HCT116 (cell line): ENCODE measurements at regions not wholly inside any gene's neighbourhood (a gene's known extent, or its start where the extent isn't known, plus 50 kb on each side); places are given as distances from the start of the nearest gene placed in this dataset.

Source experiments
- ATAC-seq: fragments of 200-7000 bp; cut with Tn5 transposase; 2 replicates; pipeline ENCODE4 v1.9.1; 2020; ENCODE audit warnings: mild to moderate bottlenecking, moderate library complexity
- BruUV-seq: library from RNA; stranded (reverse); fragments of 400-500 nt; replicated peaks from 2 replicates; lab custom pipeline; 2021; lab: Mats Ljungman, UMichigan
- CTCF ChIA-PET: fragments of 300-600 bp; sonication (Branson Sonifier 250); formaldehyde crosslinking; loops from one replicate; lab custom pipeline; 2021; ENCODE audit warnings: antibody characterized with exemption; lab: Charles Lee
- POLR2A ChIA-PET: fragments of 300-600, 350-600 bp; sonication (Branson Sonifier 250); formaldehyde crosslinking; loops from one replicate; lab custom pipeline; 2021; ENCODE audit warnings: antibody characterized with exemption; lab: Charles Lee
- RAD21 ChIA-PET, 2 experiments: fragments of 300-600 bp; sonication (Branson Sonifier 250); formaldehyde crosslinking; loops; one replicate each; lab custom pipeline; 2023; ENCODE audit warnings: low total read pairs in 2 of 2; ENCODE audit not compliant: uncharacterized antibody in 2 of 2, unreplicated experiment in 2 of 2, low non-redundant PET in 1 of 2; lab: Charles Lee
- DNase-seq: peaks from one replicate; pipeline ENCODE4 v3.0.0-alpha.2; 2010; ENCODE audit warnings: low read depth, low spot score
- H2AFZ ChIP-seq: fragments of 200-600 bp; shearing (Covaris generic), sonication (generic); 2 replicates; pipeline ENCODE4 v1.6.1; 2017; ENCODE audit warnings: low read depth, mixed run types, mixed read lengths, antibody characterized with exemption, low read length; ENCODE audit not compliant: poor library complexity, severe bottlenecking
- H3K27ac ChIP-seq: 2 replicates; pipeline ENCODE4 v1.5.1; 2012; ENCODE audit warnings: low read depth, low read length
- H3K27me3 ChIP-seq: fragments of 200-600 bp; sonication (generic); 2 replicates; pipeline ENCODE4 v1.6.1; 2016; ENCODE audit warnings: mixed run types, low read length, mixed read lengths; ENCODE audit not compliant: insufficient read depth
- H3K36me3 ChIP-seq, 2 experiments: fragments of 200-500 bp in 1 of 2; fragments of 200-600 bp in 1 of 2; sonication (Bioruptor generic) in 1 of 2; sonication (generic) in 1 of 2; 2 replicates each; pipeline versions ENCODE4 v1.5.1 to v1.6.1; 2014 to 2016; ENCODE audit warnings: low read length in 2 of 2, inconsistent platforms in 1 of 2, mixed read lengths in 1 of 2, mixed run types in 1 of 2; ENCODE audit not compliant: insufficient read depth in 2 of 2, control insufficient read depth in 1 of 2
- H3K4me1 ChIP-seq, 2 experiments: fragments of 200-600 bp in 1 of 2; sonication (generic) in 1 of 2; 2 replicates each; pipeline versions ENCODE4 v1.5.1 to v1.6.1; 2012 to 2017; ENCODE audit warnings: low read length in 2 of 2, inconsistent platforms in 1 of 2, mild to moderate bottlenecking in 1 of 2, mixed read lengths in 1 of 2, mixed run types in 1 of 2, moderate library complexity in 1 of 2; ENCODE audit not compliant: insufficient read depth in 2 of 2, control insufficient read depth in 1 of 2
- H3K4me2 ChIP-seq: fragments of 200-600 bp; sonication (generic); 2 replicates; pipeline ENCODE4 v1.6.1; 2017; ENCODE audit warnings: mixed run types, low read length, mixed read lengths
- H3K4me3 ChIP-seq, 2 experiments: fragments of 200-600 bp in 1 of 2; sonication (generic) in 1 of 2; replicated peaks in 1 of 2; 2 replicates each; pipeline ENCODE4 v1.5.1; 2011 to 2016; ENCODE audit warnings: low read length in 2 of 2, control low read depth in 1 of 2, low read depth in 1 of 2, mild to moderate bottlenecking in 1 of 2, mixed read lengths in 1 of 2, mixed run types in 1 of 2
- H3K79me2 ChIP-seq: fragments of 200-600 bp; sonication (generic); 2 replicates; pipeline ENCODE4 v1.6.1; 2017; ENCODE audit warnings: mild to moderate bottlenecking, mixed run types, low read length, moderate library complexity, mixed read lengths; ENCODE audit not compliant: insufficient read depth
- H3K9ac ChIP-seq: fragments of 200-600 bp; sonication (generic); 2 replicates; pipeline ENCODE4 v1.6.1; 2016; ENCODE audit warnings: low read length, mixed read lengths
- H3K9me2 ChIP-seq: fragments of 200-600 bp; sonication (generic), shearing (Covaris generic); 2 replicates; pipeline ENCODE4 v1.6.1; 2017; ENCODE audit warnings: mixed run types, mild to moderate bottlenecking, moderate library complexity; ENCODE audit not compliant: insufficient read depth
- H3K9me3 ChIP-seq, 2 experiments: fragments of 200-500 bp in 1 of 2; fragments of 200-600 bp in 1 of 2; sonication (Bioruptor generic) in 1 of 2; sonication (generic) in 1 of 2; 2 replicates each; pipeline ENCODE4 v1.6.1; 2014 to 2017; ENCODE audit warnings: low read length in 2 of 2, mixed read lengths in 2 of 2, inconsistent platforms in 1 of 2, low read depth in 1 of 2, mild to moderate bottlenecking in 1 of 2, mixed run types in 1 of 2, moderate library complexity in 1 of 2; ENCODE audit not compliant: control insufficient read depth in 1 of 2, insufficient read depth in 1 of 2
- H4K20me1 ChIP-seq: fragments of 200-600 bp; sonication (generic), shearing (Covaris generic); 2 replicates; pipeline ENCODE4 v1.6.1; 2017; ENCODE audit warnings: mixed run types, mild to moderate bottlenecking, moderate library complexity; ENCODE audit not compliant: insufficient read depth
- CBX3 ChIP-seq: IDR thresholded peaks from 2 replicates; pipeline ENCODE4 v1.6.1; 2012; ENCODE audit warnings: low read depth
- CEBPB ChIP-seq: IDR thresholded peaks from 2 replicates; pipeline ENCODE4 v1.6.1; 2012; ENCODE audit warnings: low read depth
- EZH2phosphoT487 ChIP-seq: fragments of 200-600 bp; IDR thresholded peaks from 2 replicates; pipeline ENCODE4 v1.6.1; 2018; ENCODE audit warnings: antibody characterized with exemption, borderline replicate concordance
- FOSL1 ChIP-seq: IDR thresholded peaks from 2 replicates; pipeline ENCODE4 v1.6.1; 2012; ENCODE audit warnings: low read depth
- MAX ChIP-seq: IDR thresholded peaks from 2 replicates; pipeline ENCODE4 v1.6.1; 2012
- POLR2A ChIP-seq: IDR thresholded peaks from 2 replicates; pipeline ENCODE4 v1.7.0; 2011; ENCODE audit warnings: borderline replicate concordance; ENCODE audit not compliant: insufficient read depth, insufficient read length; ENCODE audit errors: extremely low read depth
- POLR2AphosphoS5 ChIP-seq: IDR thresholded peaks from 2 replicates; pipeline ENCODE4 v1.6.1; 2011; ENCODE audit warnings: mild to moderate bottlenecking, low read depth, low read length, moderate library complexity
- SIN3A ChIP-seq: IDR thresholded peaks from 2 replicates; pipeline ENCODE4 v1.6.1; 2012; ENCODE audit warnings: low read depth
- SP1 ChIP-seq: IDR thresholded peaks from 2 replicates; pipeline ENCODE4 v1.6.1; 2012; ENCODE audit warnings: low read depth
- TCF7L2 ChIP-seq: IDR thresholded peaks from 2 replicates; pipeline ENCODE4 v1.7.0; 2011; ENCODE audit warnings: borderline replicate concordance, inconsistent platforms; ENCODE audit not compliant: insufficient read depth, insufficient read length; ENCODE audit errors: extremely low read depth
- ZBTB33 ChIP-seq: IDR thresholded peaks from 2 replicates; pipeline ENCODE4 v1.6.1; 2011; ENCODE audit warnings: mild to moderate bottlenecking, low read length, moderate library complexity; ENCODE audit not compliant: insufficient replicate concordance; ENCODE audit errors: extremely low read depth
- ZFX ChIP-seq: fragments of 450-650 bp; IDR thresholded peaks from 2 replicates; pipeline ENCODE4 v1.6.1; 2017
- intact Hi-C: fragments of 100-400 bp; cut with micrococcal nuclease; formaldehyde crosslinking; loops from 2 replicates; pipeline ENCODE4 v1.10.0; 2022

GRCh38 chr1:58903514-58904298 is 119.9 kb upstream of the JUN start:
- TF ChIP-seq POLR2AphosphoS5 (peak; percentile 80), SIN3A (0 out of 2 replicates have a peak, but pooled peaks have one; percentile 38), ZFX (peak; percentile 92), SP1 (0 out of 2 replicates have a peak, but pooled peaks have one; percentile 1), MAX (peak; percentile 56; the same call in 1 of the 2 replicates), FOSL1 (no peak), CBX3 (0 out of 2 replicates have a peak, but pooled peaks have one; percentile 38), POLR2A (peak; percentile 73), CEBPB (no peak), EZH2phosphoT487 (no peak), ZBTB33 (peak; percentile 27), TCF7L2 (peak; percentile 42)
- Histone ChIP-seq H3K9ac (peak overlapping the region; percentile 73), H3K36me3 (no peaks in the 10 kb centered on the region), H3K27me3 (no peaks in the 10 kb centered on the region), H3K27ac (peak overlapping the region; percentile 79), H3K79me2 (no peaks in the 10 kb centered on the region), H2AFZ (peak overlapping the region; percentile 59), H4K20me1 (no peaks in the 10 kb centered on the region), H3K4me3 (peak overlapping the region; percentile 41 to 62), H3K4me1 (peaks cover 8 to 19% of the 10 kb centered on the region in 2 experiments; a peak in 3 of 4 replicates), H3K4me2 (peak overlapping the region; percentile 92), H3K9me3 (no peaks in the 10 kb centered on the region), H3K9me2 (no peaks in the 10 kb centered on the region)
- intact Hi-C loops: loop anchor here (1.0 kb wide), 2 partner anchors 54 to 119 kb away; partner anchors contain the start of gene JUN
- ATAC-seq: peak; percentile 94
- ChIA-PET CTCF (no interaction called here), POLR2A (interaction anchor here (1.1 to 1.6 kb wide), 5 partner anchors 10 to 120 kb away, joined by 3 to 8 read pairs (median 4); partner anchors contain the start of gene JUN), RAD21 (no interaction called here)
- DNase-seq: peak; percentile 55
- TSS peak; percentile 90 for BruUV-seq
